ENCODE measurements at regions not wholly inside any gene's neighbourhood (a gene's known extent, or its start where the extent isn't known, plus 50 kb on each side); places are given as distances from the start of the nearest gene placed in this dataset.

- no peak overlapping the region for H3K4me3 ChIP-seq (ENCODE audit: extremely low read depth, insufficient read depth, low read length, poor library complexity, severe bottlenecking)
- no peaks in the 10 kb centered on the region for H3K9me3 ChIP-seq (ENCODE audit: control insufficient read depth, low read length)
- 83% methylated on average over 1 of the region's 5 CpGs; no CpG with 5 or more reads in 1 of the 2 experiments for WGBS, 2 experiments (ENCODE audit: insufficient coverage in 2 of 2)
- H3K4me1 ChIP-seq (ENCODE audit: control insufficient read depth, insufficient read depth, low read length, poor library complexity, severe bottlenecking): no peaks in the 10 kb centered on the region
- H3K27ac ChIP-seq (ENCODE audit: low read depth, low read length, severe bottlenecking): no peak overlapping the region
- H3K36me3 ChIP-seq (ENCODE audit: control insufficient read depth, insufficient read depth, low read length): no peaks in the 10 kb centered on the region
Measured at GRCh38 chr3:103381296-103382079, 946.7 kb downstream of the ZPLD1 start.

- no peak overlapping the region for H3K4me3 ChIP-seq (ENCODE audit: extremely low read depth, insufficient read depth, low read length, poor library complexity, severe bottlenecking)
- H3K36me3 ChIP-seq (ENCODE audit: control insufficient read depth, insufficient read depth, low read length): no peaks in the 10 kb centered on the region
- H3K27ac ChIP-seq (ENCODE audit: low read depth, low read length, severe bottlenecking): no peak overlapping the region
- WGBS, 2 experiments (ENCODE audit: insufficient coverage in 2 of 2): no CpG with 5 or more reads among the region's 6 CpGs
- H3K4me1 ChIP-seq (ENCODE audit: control insufficient read depth, insufficient read depth, low read length, poor library complexity, severe bottlenecking): no peaks in the 10 kb centered on the region
- H3K9me3 ChIP-seq (ENCODE audit: control insufficient read depth, low read length): no peaks in the 10 kb centered on the region
Measured at GRCh38 chr3:103385961-103386656, 951.3 kb downstream of the ZPLD1 start.

- H3K4me3 ChIP-seq (ENCODE audit: extremely low read depth, insufficient read depth, low read length, poor library complexity, severe bottlenecking): no peak overlapping the region
- H3K4me1 ChIP-seq (ENCODE audit: control insufficient read depth, insufficient read depth, low read length, poor library complexity, severe bottlenecking): no peaks in the 10 kb centered on the region
- H3K36me3 ChIP-seq (ENCODE audit: control insufficient read depth, insufficient read depth, low read length): no peaks in the 10 kb centered on the region
- H3K9me3 ChIP-seq (ENCODE audit: control insufficient read depth, low read length): no peaks in the 10 kb centered on the region
- 73% methylated on average over 2 of the region's 2 CpGs; no CpG with 5 or more reads in 1 of the 2 experiments for WGBS, 2 experiments (ENCODE audit: insufficient coverage in 2 of 2)
- no peak overlapping the region for H3K27ac ChIP-seq (ENCODE audit: low read depth, low read length, severe bottlenecking)
Measured at GRCh38 chr3:103388214-103388613, 953.4 kb downstream of the ZPLD1 start.

GRCh38 chr3:103389356-103389755 lies 954.5 kb downstream of the ZPLD1 start:
- Histone ChIP-seq H3K27ac (ENCODE audit: low read depth, low read length, severe bottlenecking) (no peak overlapping the region), H3K4me1 (ENCODE audit: control insufficient read depth, insufficient read depth, low read length, poor library complexity, severe bottlenecking) (no peaks in the 10 kb centered on the region), H3K4me3 (ENCODE audit: extremely low read depth, insufficient read depth, low read length, poor library complexity, severe bottlenecking) (no peak overlapping the region), H3K9me3 (ENCODE audit: control insufficient read depth, low read length) (no peaks in the 10 kb centered on the region), H3K36me3 (ENCODE audit: control insufficient read depth, insufficient read depth, low read length) (no peaks in the 10 kb centered on the region)
- WGBS, 2 experiments (ENCODE audit: insufficient coverage in 2 of 2): no CpG with 5 or more reads among the region's 1 CpG

GRCh38 chr3:103393395-103394186 lies 958.8 kb downstream of the ZPLD1 start:
- 85 to 95% methylated on average over 3 of the region's 4 CpGs for WGBS, 2 experiments (ENCODE audit: insufficient coverage in 2 of 2)
- Histone ChIP-seq H3K9me3 (ENCODE audit: control insufficient read depth, low read length) (no peaks in the 10 kb centered on the region), H3K4me1 (ENCODE audit: control insufficient read depth, insufficient read depth, low read length, poor library complexity, severe bottlenecking) (no peaks in the 10 kb centered on the region), H3K36me3 (ENCODE audit: control insufficient read depth, insufficient read depth, low read length) (no peaks in the 10 kb centered on the region), H3K27ac (ENCODE audit: low read depth, low read length, severe bottlenecking) (no peak overlapping the region), H3K4me3 (ENCODE audit: extremely low read depth, insufficient read depth, low read length, poor library complexity, severe bottlenecking) (no peak overlapping the region)

- Histone ChIP-seq H3K27ac (ENCODE audit: low read depth, low read length, severe bottlenecking) (no peak overlapping the region), H3K9me3 (ENCODE audit: control insufficient read depth, low read length) (no peaks in the 10 kb centered on the region), H3K36me3 (ENCODE audit: control insufficient read depth, insufficient read depth, low read length) (no peaks in the 10 kb centered on the region), H3K4me1 (ENCODE audit: control insufficient read depth, insufficient read depth, low read length, poor library complexity, severe bottlenecking) (no peaks in the 10 kb centered on the region), H3K4me3 (ENCODE audit: extremely low read depth, insufficient read depth, low read length, poor library complexity, severe bottlenecking) (no peak overlapping the region)
- no CpG with 5 or more reads among the region's 2 CpGs for WGBS, 2 experiments (ENCODE audit: insufficient coverage in 2 of 2)
Measured at GRCh38 chr3:103403191-103403590, 968.4 kb downstream of the ZPLD1 start.

- Histone ChIP-seq H3K4me3 (ENCODE audit: extremely low read depth, insufficient read depth, low read length, poor library complexity, severe bottlenecking) (no peak overlapping the region), H3K4me1 (ENCODE audit: control insufficient read depth, insufficient read depth, low read length, poor library complexity, severe bottlenecking) (no peaks in the 10 kb centered on the region), H3K9me3 (ENCODE audit: control insufficient read depth, low read length) (no peaks in the 10 kb centered on the region), H3K27ac (ENCODE audit: low read depth, low read length, severe bottlenecking) (no peak overlapping the region), H3K36me3 (ENCODE audit: control insufficient read depth, insufficient read depth, low read length) (no peaks in the 10 kb centered on the region)
- no CpG with 5 or more reads among the region's 7 CpGs for WGBS, 2 experiments (ENCODE audit: insufficient coverage in 2 of 2)
Measured at GRCh38 chr3:103406320-103406850, 971.6 kb downstream of the ZPLD1 start.

GRCh38 chr3:103410231-103410630 lies 975.4 kb downstream of the ZPLD1 start:
- Histone ChIP-seq H3K9me3 (ENCODE audit: control insufficient read depth, low read length) (no peaks in the 10 kb centered on the region), H3K4me3 (ENCODE audit: extremely low read depth, insufficient read depth, low read length, poor library complexity, severe bottlenecking) (no peak overlapping the region), H3K36me3 (ENCODE audit: control insufficient read depth, insufficient read depth, low read length) (no peaks in the 10 kb centered on the region), H3K4me1 (ENCODE audit: control insufficient read depth, insufficient read depth, low read length, poor library complexity, severe bottlenecking) (no peaks in the 10 kb centered on the region), H3K27ac (ENCODE audit: low read depth, low read length, severe bottlenecking) (no peak overlapping the region)
- 70 to 76% methylated on average over 8 to 12 of the region's 17 CpGs for WGBS, 2 experiments (ENCODE audit: insufficient coverage in 2 of 2)

- H3K27ac ChIP-seq (ENCODE audit: low read depth, low read length, severe bottlenecking): no peak overlapping the region
- H3K4me3 ChIP-seq (ENCODE audit: extremely low read depth, insufficient read depth, low read length, poor library complexity, severe bottlenecking): no peak overlapping the region
- no peaks in the 10 kb centered on the region for H3K4me1 ChIP-seq (ENCODE audit: control insufficient read depth, insufficient read depth, low read length, poor library complexity, severe bottlenecking)
- H3K36me3 ChIP-seq (ENCODE audit: control insufficient read depth, insufficient read depth, low read length): no peaks in the 10 kb centered on the region
- 100% methylated on average over 2 of the region's 3 CpGs; no CpG with 5 or more reads in 1 of the 2 experiments for WGBS, 2 experiments (ENCODE audit: insufficient coverage in 2 of 2)
- H3K9me3 ChIP-seq (ENCODE audit: control insufficient read depth, low read length): no peaks in the 10 kb centered on the region
Measured at GRCh38 chr3:103421460-103421859, 986.6 kb downstream of the ZPLD1 start.

GRCh38 chr3:103437883-103438282 lies 1003.1 kb downstream of the ZPLD1 start:
- Histone ChIP-seq H3K27ac (ENCODE audit: low read depth, low read length, severe bottlenecking) (no peak overlapping the region), H3K4me3 (ENCODE audit: extremely low read depth, insufficient read depth, low read length, poor library complexity, severe bottlenecking) (no peak overlapping the region), H3K4me1 (ENCODE audit: control insufficient read depth, insufficient read depth, low read length, poor library complexity, severe bottlenecking) (no peaks in the 10 kb centered on the region), H3K36me3 (ENCODE audit: control insufficient read depth, insufficient read depth, low read length) (no peaks in the 10 kb centered on the region), H3K9me3 (ENCODE audit: control insufficient read depth, low read length) (no peaks in the 10 kb centered on the region)
- WGBS, 2 experiments (ENCODE audit: insufficient coverage in 2 of 2): 87 to 100% methylated on average over 1 to 3 of the region's 4 CpGs
